ENCODE measurements at regions not wholly inside any gene's neighbourhood (a gene's known extent, or its start where the extent isn't known, plus 50 kb on each side); places are given as distances from the start of the nearest gene placed in this dataset.

GRCh38 chr5:52419357-52419756 is 368.4 kb upstream of the ITGA1 start:
- no peaks in the 10 kb centered on the region for H4K20me1 ChIP-seq (ENCODE audit: insufficient read depth, low read length, poor library complexity, severe bottlenecking)
- peak overlapping the region; percentile 46 for H3K4me3 ChIP-seq (ENCODE audit: low read length, poor library complexity, severe bottlenecking)
- peaks cover 33% of the 10 kb centered on the region for H3K4me1 ChIP-seq (ENCODE audit: insufficient read depth, low read length, poor library complexity, severe bottlenecking)
- H3F3A ChIP-seq (ENCODE audit: low read depth) = no peaks in the 10 kb centered on the region; the same call in 1 of the 2 replicates
- H3K79me2 ChIP-seq (ENCODE audit: insufficient read depth, low read length) = no peaks in the 10 kb centered on the region
- peak overlapping the region; percentile 47; the same call in 1 of the 2 replicates for H2AFZ ChIP-seq (ENCODE audit: low read length)
- no peaks in the 10 kb centered on the region for H3K36me3 ChIP-seq (ENCODE audit: insufficient read depth, low read length)
- H3K9me2 ChIP-seq (replicated peaks; ENCODE audit: low read depth, low read length) = no peaks in the 10 kb centered on the region
- H3K4me2 ChIP-seq (ENCODE audit: low read depth, low read length, poor library complexity, severe bottlenecking) = peak overlapping the region; percentile 70
- H3K9me3 ChIP-seq (ENCODE audit: insufficient read depth, low read depth, low read length) = no peaks in the 10 kb centered on the region
- H3K9ac ChIP-seq (ENCODE audit: low read depth, low read length, poor library complexity, severe bottlenecking) = peak overlapping the region; percentile 8
- TF ChIP-seq EZH2phosphoT487 (IDR thresholded peaks at IDR 0.05; ENCODE audit: borderline replicate concordance) = no peak
- TF ChIP-seq, protein P1, sequence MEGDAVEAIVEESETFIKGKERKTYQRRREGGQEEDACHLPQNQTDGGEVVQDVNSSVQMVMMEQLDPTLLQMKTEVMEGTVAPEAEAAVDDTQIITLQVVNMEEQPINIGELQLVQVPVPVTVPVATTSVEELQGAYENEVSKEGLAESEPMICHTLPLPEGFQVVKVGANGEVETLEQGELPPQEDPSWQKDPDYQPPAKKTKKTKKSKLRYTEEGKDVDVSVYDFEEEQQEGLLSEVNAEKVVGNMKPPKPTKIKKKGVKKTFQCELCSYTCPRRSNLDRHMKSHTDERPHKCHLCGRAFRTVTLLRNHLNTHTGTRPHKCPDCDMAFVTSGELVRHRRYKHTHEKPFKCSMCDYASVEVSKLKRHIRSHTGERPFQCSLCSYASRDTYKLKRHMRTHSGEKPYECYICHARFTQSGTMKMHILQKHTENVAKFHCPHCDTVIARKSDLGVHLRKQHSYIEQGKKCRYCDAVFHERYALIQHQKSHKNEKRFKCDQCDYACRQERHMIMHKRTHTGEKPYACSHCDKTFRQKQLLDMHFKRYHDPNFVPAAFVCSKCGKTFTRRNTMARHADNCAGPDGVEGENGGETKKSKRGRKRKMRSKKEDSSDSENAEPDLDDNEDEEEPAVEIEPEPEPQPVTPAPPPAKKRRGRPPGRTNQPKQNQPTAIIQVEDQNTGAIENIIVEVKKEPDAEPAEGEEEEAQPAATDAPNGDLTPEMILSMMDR (conservative IDR thresholded peaks at IDR 0.05; ENCODE audit: low read length) = no peak
- no peaks in the 10 kb centered on the region for H3K27me3 ChIP-seq (ENCODE audit: insufficient read depth, low read length, poor library complexity, severe bottlenecking)

GRCh38 chr5:52427615-52428014 is 360.1 kb upstream of the ITGA1 start:
- H3K4me2 ChIP-seq (ENCODE audit: low read depth, low read length, poor library complexity, severe bottlenecking) = no peak overlapping the region
- H2AFZ ChIP-seq (ENCODE audit: low read length) = no peak overlapping the region
- no peaks in the 10 kb centered on the region for H4K20me1 ChIP-seq (ENCODE audit: insufficient read depth, low read length, poor library complexity, severe bottlenecking)
- no peaks in the 10 kb centered on the region for H3F3A ChIP-seq (ENCODE audit: low read depth)
- no peak overlapping the region for H3K9ac ChIP-seq (ENCODE audit: low read depth, low read length, poor library complexity, severe bottlenecking)
- peaks cover 3% of the 10 kb centered on the region for H3K4me1 ChIP-seq (ENCODE audit: insufficient read depth, low read length, poor library complexity, severe bottlenecking)
- no peaks in the 10 kb centered on the region for H3K9me2 ChIP-seq (replicated peaks; ENCODE audit: low read depth, low read length)
- no peaks in the 10 kb centered on the region for H3K79me2 ChIP-seq (ENCODE audit: insufficient read depth, low read length)
- no peaks in the 10 kb centered on the region for H3K27me3 ChIP-seq (ENCODE audit: insufficient read depth, low read length, poor library complexity, severe bottlenecking)
- TF ChIP-seq EZH2phosphoT487 (IDR thresholded peaks at IDR 0.05; ENCODE audit: borderline replicate concordance) = no peak
- TF ChIP-seq, protein P1 (conservative IDR thresholded peaks at IDR 0.05; ENCODE audit: low read length) = no peak
- no peaks in the 10 kb centered on the region for H3K36me3 ChIP-seq (ENCODE audit: insufficient read depth, low read length)
- H3K9me3 ChIP-seq (ENCODE audit: insufficient read depth, low read depth, low read length) = no peaks in the 10 kb centered on the region
- no peak overlapping the region for H3K4me3 ChIP-seq (ENCODE audit: low read length, poor library complexity, severe bottlenecking)

GRCh38 chr5:52428977-52429489 is 358.7 kb upstream of the ITGA1 start:
- no peaks in the 10 kb centered on the region for H3K4me1 ChIP-seq (ENCODE audit: insufficient read depth, low read length, poor library complexity, severe bottlenecking)
- H3K4me2 ChIP-seq (ENCODE audit: low read depth, low read length, poor library complexity, severe bottlenecking) = no peak overlapping the region
- H4K20me1 ChIP-seq (ENCODE audit: insufficient read depth, low read length, poor library complexity, severe bottlenecking) = no peaks in the 10 kb centered on the region
- H3K36me3 ChIP-seq (ENCODE audit: insufficient read depth, low read length) = no peaks in the 10 kb centered on the region
- H3K27me3 ChIP-seq (ENCODE audit: insufficient read depth, low read length, poor library complexity, severe bottlenecking) = no peaks in the 10 kb centered on the region
- no peaks in the 10 kb centered on the region for H3K9me2 ChIP-seq (replicated peaks; ENCODE audit: low read depth, low read length)
- no peak overlapping the region for H3K4me3 ChIP-seq (ENCODE audit: low read length, poor library complexity, severe bottlenecking)
- no peak overlapping the region for H3K9ac ChIP-seq (ENCODE audit: low read depth, low read length, poor library complexity, severe bottlenecking)
- H3K9me3 ChIP-seq (ENCODE audit: insufficient read depth, low read depth, low read length) = no peaks in the 10 kb centered on the region
- no peak for TF ChIP-seq EZH2phosphoT487 (IDR thresholded peaks at IDR 0.05; ENCODE audit: borderline replicate concordance)
- TF ChIP-seq, protein P1 (conservative IDR thresholded peaks at IDR 0.05; ENCODE audit: low read length) = no peak
- H2AFZ ChIP-seq (ENCODE audit: low read length) = no peak overlapping the region; the same call in 1 of the 2 replicates
- H3F3A ChIP-seq (ENCODE audit: low read depth) = no peaks in the 10 kb centered on the region
- no peaks in the 10 kb centered on the region for H3K79me2 ChIP-seq (ENCODE audit: insufficient read depth, low read length)

All from Loucy (cell line).